Upper lobe of right lung (tissue), 1 donor: ENCODE measurements at regions not wholly inside any gene's neighbourhood (a gene's known extent, or its start where the extent isn't known, plus 50 kb on each side); places are given as distances from the start of the nearest gene placed in this dataset.
"Not testable (repeated sequence)": the region's sequence is repeated elsewhere in the genome, so short reads cannot be mapped to it uniquely, and the experiment has no call there.

ENCODE experiments used
- ATAC-seq: fragments of 200-7000 bp; cut with Tn5 transposase; one replicate; pipeline ENCODE4 v1.9.1; 2020; ENCODE audit warnings: mild to moderate bottlenecking, moderate library complexity
- DNase-seq: peaks from one replicate; pipeline ENCODE4 v3.0.0-alpha.2; 2020
- H3K27ac ChIP-seq: fragments of 200-600 bp; one replicate; pipeline ENCODE4 v1.8.0; 2022
- H3K27me3 ChIP-seq: fragments of 200-600 bp; one replicate; pipeline ENCODE4 v1.8.0; 2022; ENCODE audit warnings: mild to moderate bottlenecking
- H3K36me3 ChIP-seq: fragments of 200-600 bp; one replicate; pipeline ENCODE4 v1.8.0; 2022
- H3K4me1 ChIP-seq: fragments of 200-600 bp; one replicate; pipeline ENCODE4 v1.8.0; 2022
- H3K4me3 ChIP-seq: fragments of 200-600 bp; one replicate; pipeline ENCODE4 v1.8.0; 2022; ENCODE audit warnings: mild to moderate bottlenecking
- H3K9me3 ChIP-seq: fragments of 200-600 bp; one replicate; pipeline ENCODE4 v1.8.0; 2022
- CTCF ChIP-seq: fragments of 200-600 bp; IDR thresholded peaks from one replicate; pipeline ENCODE4 v1.8.0; 2022; ENCODE audit warnings: antibody characterized with exemption
- intact Hi-C: fragments of 100-400 bp; cut with DNase I; formaldehyde crosslinking; loops from one replicate; pipeline ENCODE4 v1.11.0; 2022
- donor health status: DM: no; HTN: yes; CAD: no; lungs with severe emphysema.

GRCh38 chr12:54723379-54724256 lies 75.5 kb upstream of the DCD start:
- Histone ChIP-seq H3K36me3 (no peaks in the 10 kb centered on the region), H3K9me3 (no peaks in the 10 kb centered on the region), H3K4me1 (no peaks in the 10 kb centered on the region), H3K4me3 (no peak overlapping the region), H3K27ac (no peak overlapping the region), H3K27me3 (no peaks in the 10 kb centered on the region)
- intact Hi-C loops, result no loop called here
- no peak for DNase-seq
- peak; percentile 36 for ATAC-seq
- TF ChIP-seq CTCF, result peak; percentile 42

- peaks cover 4% of the 10 kb centered on the region for H3K27me3 ChIP-seq
- ATAC-seq, result no peak
- H3K4me1 ChIP-seq, result no peaks in the 10 kb centered on the region
- TF ChIP-seq CTCF, result no peak
- H3K27ac ChIP-seq, result no peak overlapping the region
- intact Hi-C loops, result no loop called here
- no peaks in the 10 kb centered on the region for H3K9me3 ChIP-seq
- no peak for DNase-seq
- H3K36me3 ChIP-seq, result no peaks in the 10 kb centered on the region
- H3K4me3 ChIP-seq, result no peak overlapping the region
These were observed 73.1 kb upstream of the DCD start for GRCh38 chr12:54721312-54721711.

GRCh38 chr12:54719691-54720090 lies 71.5 kb upstream of the DCD start:
- intact Hi-C loops, result no loop called here
- TF ChIP-seq CTCF, result no peak
- ATAC-seq (peak; percentile 67), DNase-seq (no peak)
- Histone ChIP-seq H3K27me3 (peaks cover 10% of the 10 kb centered on the region), H3K9me3 (no peaks in the 10 kb centered on the region), H3K36me3 (no peaks in the 10 kb centered on the region), H3K4me1 (no peaks in the 10 kb centered on the region), H3K4me3 (no peak overlapping the region), H3K27ac (no peak overlapping the region)

- no peaks in the 10 kb centered on the region for H3K9me3 ChIP-seq
- peak; percentile 44 for ATAC-seq
- no peak for DNase-seq
- no peak overlapping the region for H3K4me3 ChIP-seq
- no peaks in the 10 kb centered on the region for H3K36me3 ChIP-seq
- H3K27ac ChIP-seq, result no peak overlapping the region
- H3K27me3 ChIP-seq, result peaks cover 20% of the 10 kb centered on the region
- H3K4me1 ChIP-seq, result no peaks in the 10 kb centered on the region
- intact Hi-C loops, result no loop called here
- TF ChIP-seq CTCF, result no peak
These were observed 68.1 kb upstream of the DCD start for GRCh38 chr12:54716261-54716660.

- ATAC-seq, H3K9me3 ChIP-seq, intact Hi-C loops, H3K4me1 ChIP-seq, H3K27ac ChIP-seq, H3K4me3 ChIP-seq, DNase-seq, H3K36me3 ChIP-seq: not testable (repeated sequence)
- H3K27me3 ChIP-seq, result peaks cover 20% of the 10 kb centered on the region
These were observed 65.7 kb upstream of the DCD start for GRCh38 chr12:54713876-54714275.

- Histone ChIP-seq H3K27me3 (peaks cover 16% of the 10 kb centered on the region), H3K4me3 (no peak overlapping the region), H3K27ac (no peak overlapping the region), H3K9me3 (no peaks in the 10 kb centered on the region), H3K36me3 (no peaks in the 10 kb centered on the region), H3K4me1 (no peaks in the 10 kb centered on the region)
- TF ChIP-seq CTCF, result no peak
- intact Hi-C loops, result no loop called here
- ATAC-seq (no peak), DNase-seq (no peak)
These were observed 63.5 kb upstream of the DCD start for GRCh38 chr12:54711669-54712068.
